HL-60 (cell line): ENCODE measurements at regions not wholly inside any gene's neighbourhood (a gene's known extent, or its start where the extent isn't known, plus 50 kb on each side); places are given as distances from the start of the nearest gene placed in this dataset.
"Not testable (repeated sequence)": the region's sequence is repeated elsewhere in the genome, so short reads cannot be mapped to it uniquely, and the experiment has no call there.

Experiments used
- DNase-seq, 2 experiments: peaks; one replicate each; pipeline ENCODE4 v3.0.0-alpha.2; 2010 to 2020; ENCODE audit warnings: low read depth in 1 of 2, low spot score in 1 of 2
- H3K27ac ChIP-seq: fragments of 250-450 bp; sonication (Bioruptor Pico); replicated peaks from 2 replicates; pipeline ENCODE4 v1.5.1; 2020; ENCODE audit warnings: mild to moderate bottlenecking, moderate library complexity
- H3K27me3 ChIP-seq: fragments of 250-450 bp; sonication (Bioruptor Pico); 2 replicates; pipeline ENCODE4 v1.5.1; 2021; ENCODE audit warnings: mild to moderate bottlenecking, moderate library complexity; ENCODE audit not compliant: insufficient read depth, poor library complexity, severe bottlenecking
- H3K4me3 ChIP-seq: replicated peaks from 2 replicates; pipeline ENCODE4 v1.5.1; 2011; ENCODE audit warnings: mild to moderate bottlenecking, control low read depth, low read length; ENCODE audit not compliant: insufficient read depth
- CTCF ChIP-seq: IDR thresholded peaks from one replicate; pipeline ENCODE4 v1.5.1; 2011; ENCODE audit warnings: low read length, control low read depth, inconsistent platforms; ENCODE audit not compliant: insufficient read depth
- GABPA ChIP-seq: IDR thresholded peaks from 2 replicates; pipeline ENCODE4 v1.6.1; 2012; ENCODE audit warnings: low read depth
- POLR2AphosphoS5 ChIP-seq: IDR thresholded peaks from 2 replicates; pipeline ENCODE4 v1.6.1; 2012; ENCODE audit warnings: low read depth
- SPI1 ChIP-seq: IDR thresholded peaks from 2 replicates; pipeline ENCODE4 v1.6.1; 2012; ENCODE audit warnings: low read depth, mild to moderate bottlenecking, borderline replicate concordance
- TF ChIP-seq, protein P1 (sequence below): IDR thresholded peaks from 2 replicates; pipeline ENCODE4 v1.6.1; 2012; ENCODE audit warnings: low read depth; ENCODE audit not compliant: insufficient replicate concordance

DNA sequence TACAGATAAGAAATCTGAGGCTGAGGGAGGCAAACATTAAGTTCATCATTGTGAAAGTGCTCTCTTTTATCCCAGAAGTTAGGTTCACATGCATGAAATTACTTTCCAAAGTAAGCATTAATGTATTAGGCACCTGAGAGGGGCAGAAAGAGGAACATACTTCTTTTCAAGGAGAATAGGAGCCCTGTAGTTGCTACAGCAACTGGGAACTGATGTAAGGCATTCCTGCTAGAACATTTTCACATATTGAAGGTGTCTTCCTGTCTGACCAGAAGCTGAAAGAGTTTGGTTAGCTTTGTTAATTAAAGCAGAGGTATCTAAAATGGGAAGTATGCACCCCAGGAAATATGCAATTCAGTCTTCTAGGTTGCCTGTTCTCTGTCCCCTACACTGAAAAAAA is 65.5 kb upstream of the ZBTB20 start:
- Histone ChIP-seq H3K27me3 (no peaks in the 10 kb centered on the region), H3K4me3 (no peak overlapping the region), H3K27ac (no peak overlapping the region)
- TF ChIP-seq, protein P1, sequence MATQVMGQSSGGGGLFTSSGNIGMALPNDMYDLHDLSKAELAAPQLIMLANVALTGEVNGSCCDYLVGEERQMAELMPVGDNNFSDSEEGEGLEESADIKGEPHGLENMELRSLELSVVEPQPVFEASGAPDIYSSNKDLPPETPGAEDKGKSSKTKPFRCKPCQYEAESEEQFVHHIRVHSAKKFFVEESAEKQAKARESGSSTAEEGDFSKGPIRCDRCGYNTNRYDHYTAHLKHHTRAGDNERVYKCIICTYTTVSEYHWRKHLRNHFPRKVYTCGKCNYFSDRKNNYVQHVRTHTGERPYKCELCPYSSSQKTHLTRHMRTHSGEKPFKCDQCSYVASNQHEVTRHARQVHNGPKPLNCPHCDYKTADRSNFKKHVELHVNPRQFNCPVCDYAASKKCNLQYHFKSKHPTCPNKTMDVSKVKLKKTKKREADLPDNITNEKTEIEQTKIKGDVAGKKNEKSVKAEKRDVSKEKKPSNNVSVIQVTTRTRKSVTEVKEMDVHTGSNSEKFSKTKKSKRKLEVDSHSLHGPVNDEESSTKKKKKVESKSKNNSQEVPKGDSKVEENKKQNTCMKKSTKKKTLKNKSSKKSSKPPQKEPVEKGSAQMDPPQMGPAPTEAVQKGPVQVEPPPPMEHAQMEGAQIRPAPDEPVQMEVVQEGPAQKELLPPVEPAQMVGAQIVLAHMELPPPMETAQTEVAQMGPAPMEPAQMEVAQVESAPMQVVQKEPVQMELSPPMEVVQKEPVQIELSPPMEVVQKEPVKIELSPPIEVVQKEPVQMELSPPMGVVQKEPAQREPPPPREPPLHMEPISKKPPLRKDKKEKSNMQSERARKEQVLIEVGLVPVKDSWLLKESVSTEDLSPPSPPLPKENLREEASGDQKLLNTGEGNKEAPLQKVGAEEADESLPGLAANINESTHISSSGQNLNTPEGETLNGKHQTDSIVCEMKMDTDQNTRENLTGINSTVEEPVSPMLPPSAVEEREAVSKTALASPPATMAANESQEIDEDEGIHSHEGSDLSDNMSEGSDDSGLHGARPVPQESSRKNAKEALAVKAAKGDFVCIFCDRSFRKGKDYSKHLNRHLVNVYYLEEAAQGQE, result no peak
- TF ChIP-seq CTCF (no peak), SPI1 (no peak), GABPA (no peak), POLR2AphosphoS5 (no peak)
- peak in 1 of 2 experiments; percentile 43 for DNase-seq

- not testable (repeated sequence) for H3K4me3 ChIP-seq, DNase-seq, H3K27ac ChIP-seq, H3K27me3 ChIP-seq
Measured at GRCh38 chr3:115213052-115213451, 66.0 kb upstream of the ZBTB20 start.

DNA sequence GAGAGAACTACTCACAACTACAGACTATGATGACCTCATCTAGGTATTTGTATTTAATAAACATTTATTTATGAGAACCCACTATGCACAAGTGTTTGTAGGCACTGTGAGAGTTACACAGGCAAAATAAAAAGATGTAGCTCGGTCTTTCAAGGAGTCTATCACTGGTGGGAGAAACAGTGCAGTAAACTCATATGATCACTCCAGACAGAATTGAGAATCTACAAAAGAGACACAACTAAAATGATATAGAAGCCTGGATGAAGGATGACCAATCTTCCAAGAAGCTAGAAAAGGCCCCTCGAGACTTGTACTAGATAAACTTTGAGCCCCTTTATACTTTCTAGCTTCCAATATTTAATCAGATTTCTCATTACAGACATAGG is 70.2 kb upstream of the ZBTB20 start:
- DNase-seq, result no peak
- H3K4me3 ChIP-seq, result no peak overlapping the region
- no peak overlapping the region for H3K27ac ChIP-seq
- H3K27me3 ChIP-seq, result peaks cover 1% of the 10 kb centered on the region
- no peak for TF ChIP-seq SPI1
- TF ChIP-seq, protein P1, result no peak
- TF ChIP-seq CTCF, result no peak
- TF ChIP-seq GABPA, result no peak
- TF ChIP-seq POLR2AphosphoS5, result no peak

- peak in 1 of 2 experiments; percentile 7 for DNase-seq
- Histone ChIP-seq H3K27ac (no peak overlapping the region), H3K4me3 (no peak overlapping the region), H3K27me3 (peaks cover 2% of the 10 kb centered on the region)
- TF ChIP-seq POLR2AphosphoS5, result no peak
- TF ChIP-seq CTCF, result peak; percentile 20
Measured at GRCh38 chr3:115217678-115218451, 70.8 kb upstream of the ZBTB20 start.
